ENCODE measurements at regions not wholly inside any gene's neighbourhood (a gene's known extent, or its start where the extent isn't known, plus 50 kb on each side); places are given as distances from the start of the nearest gene placed in this dataset.

DNA sequence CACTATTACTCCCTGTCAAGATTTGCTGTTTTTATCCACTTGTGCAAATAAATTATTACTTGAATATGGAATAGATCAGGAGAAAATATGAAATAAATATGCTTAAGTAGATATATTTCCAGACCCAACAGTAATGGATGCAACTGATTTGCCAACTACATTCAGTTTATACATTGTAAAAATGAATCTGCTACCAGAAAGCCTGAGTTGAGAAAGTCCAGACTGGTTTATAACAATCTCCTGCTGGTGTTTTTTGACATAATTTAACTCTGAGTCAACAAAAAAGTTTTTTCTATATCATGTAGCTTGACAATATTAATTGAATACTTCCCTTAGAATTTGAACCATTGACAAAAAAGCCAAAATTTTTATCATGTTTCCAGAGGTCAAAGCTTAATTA lies 265.8 kb upstream of the SEMA3D start:
- TF ChIP-seq, protein P1, sequence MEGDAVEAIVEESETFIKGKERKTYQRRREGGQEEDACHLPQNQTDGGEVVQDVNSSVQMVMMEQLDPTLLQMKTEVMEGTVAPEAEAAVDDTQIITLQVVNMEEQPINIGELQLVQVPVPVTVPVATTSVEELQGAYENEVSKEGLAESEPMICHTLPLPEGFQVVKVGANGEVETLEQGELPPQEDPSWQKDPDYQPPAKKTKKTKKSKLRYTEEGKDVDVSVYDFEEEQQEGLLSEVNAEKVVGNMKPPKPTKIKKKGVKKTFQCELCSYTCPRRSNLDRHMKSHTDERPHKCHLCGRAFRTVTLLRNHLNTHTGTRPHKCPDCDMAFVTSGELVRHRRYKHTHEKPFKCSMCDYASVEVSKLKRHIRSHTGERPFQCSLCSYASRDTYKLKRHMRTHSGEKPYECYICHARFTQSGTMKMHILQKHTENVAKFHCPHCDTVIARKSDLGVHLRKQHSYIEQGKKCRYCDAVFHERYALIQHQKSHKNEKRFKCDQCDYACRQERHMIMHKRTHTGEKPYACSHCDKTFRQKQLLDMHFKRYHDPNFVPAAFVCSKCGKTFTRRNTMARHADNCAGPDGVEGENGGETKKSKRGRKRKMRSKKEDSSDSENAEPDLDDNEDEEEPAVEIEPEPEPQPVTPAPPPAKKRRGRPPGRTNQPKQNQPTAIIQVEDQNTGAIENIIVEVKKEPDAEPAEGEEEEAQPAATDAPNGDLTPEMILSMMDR (IDR thresholded peaks at IDR 0.05): no peak
- TF ChIP-seq POLR2AphosphoS5 (IDR thresholded peaks at IDR 0.05) (no peak), POLR2A (IDR thresholded peaks at IDR 0.05; ENCODE audit: low read depth) (no peak), EP300 (IDR thresholded peaks at IDR 0.05) (no peak)

All from esophagus muscularis mucosa (tissue), 4 donors.